ENCODE measurements at regions not wholly inside any gene's neighbourhood (a gene's known extent, or its start where the extent isn't known, plus 50 kb on each side); places are given as distances from the start of the nearest gene placed in this dataset.

- ChIA-PET POLR2A (no interaction called here), CTCF (no interaction called here)
- H3K36me3 ChIP-seq (ENCODE audit: control insufficient read depth in 2 of 2, extremely low read depth in 1 of 2, insufficient read depth in 2 of 2, low read length in 2 of 2): no peaks in the 10 kb centered on the region
- no TSS peak for BruUV-seq (replicated peaks)
- dilution Hi-C loops (cut with MboI; ENCODE audit: extremely low pct_ligation_motif_present, low sequenced_read_pairs): no loop called here
- DNase-seq (ENCODE audit: low read depth, low spot score) (no peak), FAIRE-seq (no peak)
- H3K27ac ChIP-seq (ENCODE audit: insufficient read depth, low read depth, low read length): no peak overlapping the region
- H3K4me2 ChIP-seq (ENCODE audit: insufficient read depth, low read length): no peak overlapping the region
- intact Hi-C loops (cut with micrococcal nuclease): no loop called here
- H3K27me3 ChIP-seq (ENCODE audit: control insufficient read depth in 2 of 2, insufficient read depth in 2 of 2, low read length in 2 of 2): no peaks in the 10 kb centered on the region
- H3K9me3 ChIP-seq (replicated peaks; ENCODE audit: control insufficient read depth, insufficient read depth, low read length): no peaks in the 10 kb centered on the region
- no peak for TF ChIP-seq POLR2AphosphoS5 (IDR thresholded peaks at IDR 0.05; ENCODE audit: insufficient read depth, low read depth, low read length)
- no peak overlapping the region for H2AFZ ChIP-seq (ENCODE audit: low read depth, low read length)
- H3K79me2 ChIP-seq (ENCODE audit: control insufficient read depth, insufficient read depth, low read length): no peaks in the 10 kb centered on the region
- H3K4me3 ChIP-seq (replicated peaks in 1 of 3; ENCODE audit: insufficient read depth in 1 of 3, low read depth in 1 of 3, low read length in 3 of 3): no peak overlapping the region
- no peaks in the 10 kb centered on the region for H4K20me1 ChIP-seq (replicated peaks; ENCODE audit: control insufficient read depth, extremely low read depth, insufficient read depth, low read length)
- no peaks in the 10 kb centered on the region for H3K9me1 ChIP-seq (replicated peaks; ENCODE audit: control insufficient read depth, extremely low read depth, insufficient read depth, low read length)
- no peak overlapping the region for H3K9ac ChIP-seq (replicated peaks; ENCODE audit: extremely low read depth, insufficient read depth, low read length)
- peaks cover 6% of the 10 kb centered on the region for H3K4me1 ChIP-seq (ENCODE audit: control insufficient read depth, extremely low read depth, insufficient read depth, low read length)
These were observed 158.0 kb upstream of the GYPA start for GRCh38 chr4:144298519-144298918.

GRCh38 chr4:144300616-144301015 is 160.1 kb upstream of the GYPA start:
- H3K27ac ChIP-seq (ENCODE audit: insufficient read depth, low read depth, low read length): no peak overlapping the region
- H3K4me1 ChIP-seq (ENCODE audit: control insufficient read depth, extremely low read depth, insufficient read depth, low read length): peaks cover under 1% of the 10 kb centered on the region
- H3K79me2 ChIP-seq (ENCODE audit: control insufficient read depth, insufficient read depth, low read length): no peaks in the 10 kb centered on the region
- POLR2A ChIA-PET: no interaction called here
- no peak overlapping the region for H3K4me2 ChIP-seq (ENCODE audit: insufficient read depth, low read length)
- H3K27me3 ChIP-seq (ENCODE audit: control insufficient read depth in 2 of 2, insufficient read depth in 2 of 2, low read length in 2 of 2): no peaks in the 10 kb centered on the region
- dilution Hi-C loops (cut with MboI; ENCODE audit: extremely low pct_ligation_motif_present, low sequenced_read_pairs) (no loop called here), intact Hi-C loops (cut with micrococcal nuclease) (no loop called here)
- TF ChIP-seq FOS (IDR thresholded peaks at IDR 0.05; ENCODE audit: borderline replicate concordance, insufficient read depth, low read length) (no peak), MYC (IDR thresholded peaks at IDR 0.05; ENCODE audit: low read depth, low read length) (no peak), GATA2 (IDR thresholded peaks at IDR 0.05; ENCODE audit: insufficient read depth, insufficient read length, low read depth, low read length) (no peak), POLR2AphosphoS5 (IDR thresholded peaks at IDR 0.05; ENCODE audit: insufficient read depth, low read depth, low read length) (no peak), CTCF (IDR thresholded peaks at IDR 0.05; ENCODE audit: extremely low read depth in 1 of 2, insufficient read depth in 1 of 2, low read depth in 1 of 2, low read length in 2 of 2) (no peak), POLR2A (IDR thresholded peaks at IDR 0.05; ENCODE audit: low read depth, low read length) (no peak), EZH2 (IDR thresholded peaks at IDR 0.05; ENCODE audit: borderline replicate concordance, low read depth, low read length, severe bottlenecking) (no peak), MAX (IDR thresholded peaks at IDR 0.05; ENCODE audit: insufficient read depth, insufficient read length) (no peak), JUN (IDR thresholded peaks at IDR 0.05; ENCODE audit: borderline replicate concordance, insufficient read depth, insufficient read length, low read depth) (no peak)
- H3K9ac ChIP-seq (replicated peaks; ENCODE audit: extremely low read depth, insufficient read depth, low read length): no peak overlapping the region
- BruUV-seq (replicated peaks): no TSS peak
- H3K9me1 ChIP-seq (replicated peaks; ENCODE audit: control insufficient read depth, extremely low read depth, insufficient read depth, low read length): no peaks in the 10 kb centered on the region
- no peaks in the 10 kb centered on the region for H4K20me1 ChIP-seq (replicated peaks; ENCODE audit: control insufficient read depth, extremely low read depth, insufficient read depth, low read length)
- CTCF ChIA-PET: no interaction called here
- H3K4me3 ChIP-seq (replicated peaks in 1 of 3; ENCODE audit: insufficient read depth in 1 of 3, low read depth in 1 of 3, low read length in 3 of 3): no peak overlapping the region
- DNase-seq (ENCODE audit: low read depth, low spot score): no peak
- no peaks in the 10 kb centered on the region for H3K9me3 ChIP-seq (replicated peaks; ENCODE audit: control insufficient read depth, insufficient read depth, low read length)
- H3K36me3 ChIP-seq (ENCODE audit: control insufficient read depth in 2 of 2, extremely low read depth in 1 of 2, insufficient read depth in 2 of 2, low read length in 2 of 2): no peaks in the 10 kb centered on the region
- H2AFZ ChIP-seq (ENCODE audit: low read depth, low read length): no peak overlapping the region
- FAIRE-seq: no peak

Data from endothelial cell of umbilical vein (primary cell).